PFSK-1 (cell line): ENCODE measurements at regions not wholly inside any gene's neighbourhood (a gene's known extent, or its start where the extent isn't known, plus 50 kb on each side); places are given as distances from the start of the nearest gene placed in this dataset.

Experiments used
- POLR2AphosphoS5 ChIP-seq: IDR thresholded peaks from 2 replicates; pipeline ENCODE4 v1.6.1; 2012; ENCODE audit warnings: low read depth, mild to moderate bottlenecking, control low read depth, low read length, moderate library complexity
- TF ChIP-seq, protein P1 (sequence below), 2 experiments: IDR thresholded peaks; 2 replicates each; pipeline versions ENCODE4 v1.6.1 to v1.8.0; 2011 to 2012; ENCODE audit warnings: low read depth in 2 of 2, low read length in 2 of 2, control low read depth in 1 of 2, inconsistent platforms in 1 of 2, mild to moderate bottlenecking in 1 of 2, moderate library complexity in 1 of 2; ENCODE audit not compliant: insufficient read depth in 1 of 2

DNA sequence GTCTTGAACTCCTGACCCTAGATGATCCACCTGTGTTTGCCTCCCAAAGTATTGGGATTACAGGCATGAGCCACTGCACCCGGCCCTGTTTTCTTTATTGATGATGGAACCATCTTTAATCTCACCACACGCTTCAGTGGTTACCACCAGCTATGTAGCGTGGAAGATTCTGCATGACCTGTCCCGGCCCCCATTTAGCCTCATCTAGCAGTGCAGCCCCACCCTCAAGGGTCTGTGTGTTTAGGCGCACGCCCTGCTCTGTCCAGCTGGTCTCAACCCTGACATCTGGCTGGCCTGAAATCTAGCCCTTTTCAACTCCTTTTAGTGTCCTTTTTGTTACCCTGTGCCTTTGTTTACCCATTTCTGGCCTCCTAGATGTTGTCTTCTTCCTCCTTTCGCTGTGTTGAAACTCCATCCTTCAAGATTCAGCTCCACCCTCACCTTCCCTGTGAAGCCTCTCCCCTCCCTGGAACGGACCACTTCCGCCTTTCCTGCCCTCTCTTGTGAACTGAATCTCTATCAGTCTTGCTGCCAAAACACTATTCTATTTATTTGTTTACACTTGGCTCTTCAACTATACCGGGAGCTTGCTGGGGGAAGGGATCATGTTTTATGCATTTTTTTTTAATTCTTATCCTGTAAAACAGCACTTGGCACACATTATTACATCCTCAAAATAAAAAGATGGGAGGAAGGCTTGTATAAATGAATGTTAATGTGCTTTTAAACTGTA lies 101.0 kb upstream of the MTHFD1L start:
- no peak for TF ChIP-seq POLR2AphosphoS5
- TF ChIP-seq, protein P1, sequence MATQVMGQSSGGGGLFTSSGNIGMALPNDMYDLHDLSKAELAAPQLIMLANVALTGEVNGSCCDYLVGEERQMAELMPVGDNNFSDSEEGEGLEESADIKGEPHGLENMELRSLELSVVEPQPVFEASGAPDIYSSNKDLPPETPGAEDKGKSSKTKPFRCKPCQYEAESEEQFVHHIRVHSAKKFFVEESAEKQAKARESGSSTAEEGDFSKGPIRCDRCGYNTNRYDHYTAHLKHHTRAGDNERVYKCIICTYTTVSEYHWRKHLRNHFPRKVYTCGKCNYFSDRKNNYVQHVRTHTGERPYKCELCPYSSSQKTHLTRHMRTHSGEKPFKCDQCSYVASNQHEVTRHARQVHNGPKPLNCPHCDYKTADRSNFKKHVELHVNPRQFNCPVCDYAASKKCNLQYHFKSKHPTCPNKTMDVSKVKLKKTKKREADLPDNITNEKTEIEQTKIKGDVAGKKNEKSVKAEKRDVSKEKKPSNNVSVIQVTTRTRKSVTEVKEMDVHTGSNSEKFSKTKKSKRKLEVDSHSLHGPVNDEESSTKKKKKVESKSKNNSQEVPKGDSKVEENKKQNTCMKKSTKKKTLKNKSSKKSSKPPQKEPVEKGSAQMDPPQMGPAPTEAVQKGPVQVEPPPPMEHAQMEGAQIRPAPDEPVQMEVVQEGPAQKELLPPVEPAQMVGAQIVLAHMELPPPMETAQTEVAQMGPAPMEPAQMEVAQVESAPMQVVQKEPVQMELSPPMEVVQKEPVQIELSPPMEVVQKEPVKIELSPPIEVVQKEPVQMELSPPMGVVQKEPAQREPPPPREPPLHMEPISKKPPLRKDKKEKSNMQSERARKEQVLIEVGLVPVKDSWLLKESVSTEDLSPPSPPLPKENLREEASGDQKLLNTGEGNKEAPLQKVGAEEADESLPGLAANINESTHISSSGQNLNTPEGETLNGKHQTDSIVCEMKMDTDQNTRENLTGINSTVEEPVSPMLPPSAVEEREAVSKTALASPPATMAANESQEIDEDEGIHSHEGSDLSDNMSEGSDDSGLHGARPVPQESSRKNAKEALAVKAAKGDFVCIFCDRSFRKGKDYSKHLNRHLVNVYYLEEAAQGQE (IDR thresholded peaks at IDR 0.05; ENCODE audit: insufficient read depth in 1 of 2, low read depth in 2 of 2, low read length in 2 of 2), result no peak
